ENCODE measurements at regions not wholly inside any gene's neighbourhood (a gene's known extent, or its start where the extent isn't known, plus 50 kb on each side); places are given as distances from the start of the nearest gene placed in this dataset.
"Not testable (repeated sequence)": the region's sequence is repeated elsewhere in the genome, so short reads cannot be mapped to it uniquely, and the experiment has no call there.

DNA sequence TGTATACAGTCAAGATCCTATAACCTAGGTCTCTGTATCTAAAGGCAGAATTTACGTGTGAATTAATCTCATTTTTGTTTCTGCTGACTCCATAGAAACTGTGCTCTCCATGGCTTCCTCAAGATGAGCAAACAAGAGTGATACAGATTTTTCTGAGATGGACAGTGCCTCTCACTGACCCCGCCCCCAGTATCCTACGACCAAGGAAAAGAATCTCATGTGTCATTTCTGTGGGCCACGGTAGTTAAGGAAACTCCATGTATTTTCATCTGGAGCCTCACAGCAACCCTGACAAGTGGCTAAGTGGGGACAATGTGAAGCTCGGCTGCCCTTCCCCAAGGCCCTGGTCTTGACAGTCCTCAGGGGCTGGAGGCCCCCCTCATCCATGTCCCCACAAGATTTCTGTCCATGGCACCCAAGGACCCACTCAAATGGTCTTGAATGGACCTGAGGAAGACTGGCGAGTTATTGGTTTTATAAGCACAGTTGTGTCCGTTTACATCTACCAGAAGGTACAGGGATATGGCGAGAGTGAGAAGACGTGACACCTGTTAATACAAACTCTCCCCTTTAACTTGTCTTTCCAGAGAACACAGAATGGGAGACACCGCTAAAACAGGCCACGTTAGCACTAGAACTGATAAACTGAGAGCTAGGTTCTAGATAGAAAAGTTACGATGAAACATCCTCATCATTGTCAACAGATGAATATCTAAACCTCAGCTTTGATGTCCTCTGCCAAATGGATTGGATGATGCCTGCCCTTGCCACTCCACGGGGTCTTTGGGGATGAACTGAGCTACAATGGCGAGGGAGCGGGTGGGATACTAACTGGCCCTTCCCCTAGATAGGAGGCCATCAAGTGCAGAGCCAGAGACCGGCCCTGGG is 108.4 kb upstream of the EGLN3 start:
- no peak for DNase-seq

DNA sequence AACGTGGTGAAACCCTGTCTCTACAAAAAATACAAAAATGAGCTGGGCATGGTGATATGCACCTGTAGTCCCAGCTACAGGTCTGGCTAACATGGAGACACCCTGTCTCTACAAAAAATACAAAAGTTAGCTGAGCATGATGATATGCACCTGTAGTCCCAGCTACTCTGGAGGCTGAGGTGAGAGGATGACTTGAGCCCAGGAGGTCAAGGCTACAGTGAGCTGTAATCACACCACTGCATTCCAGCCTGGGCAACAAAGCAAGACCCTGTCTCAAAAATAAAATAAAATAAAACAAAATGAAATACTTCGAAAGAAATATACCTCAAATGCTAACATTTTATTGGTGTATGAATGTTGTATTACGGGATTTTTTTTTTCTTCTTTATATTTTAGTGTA is 107.6 kb upstream of the EGLN3 start:
- DNase-seq = no peak

DNA sequence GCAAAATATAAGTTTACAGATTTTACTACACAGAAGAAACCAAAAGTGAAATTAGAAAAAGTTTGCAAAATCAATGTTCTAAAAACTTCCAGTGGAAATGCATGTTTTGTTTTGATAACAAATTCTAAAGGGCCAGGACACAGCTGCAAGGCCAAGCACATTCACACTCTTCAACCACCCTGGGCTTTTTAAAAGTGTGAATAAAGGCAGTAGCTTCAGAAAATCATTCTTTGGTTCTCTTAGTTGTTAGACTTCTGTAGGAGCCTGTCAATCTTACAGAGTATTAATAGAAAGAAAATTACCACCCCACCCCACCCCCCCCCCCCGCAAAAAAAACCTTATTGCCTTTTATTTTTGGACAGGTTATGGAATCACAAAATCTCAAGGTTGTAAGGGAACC is 105.2 kb upstream of the EGLN3 start:
- DNase-seq = no peak

DNA sequence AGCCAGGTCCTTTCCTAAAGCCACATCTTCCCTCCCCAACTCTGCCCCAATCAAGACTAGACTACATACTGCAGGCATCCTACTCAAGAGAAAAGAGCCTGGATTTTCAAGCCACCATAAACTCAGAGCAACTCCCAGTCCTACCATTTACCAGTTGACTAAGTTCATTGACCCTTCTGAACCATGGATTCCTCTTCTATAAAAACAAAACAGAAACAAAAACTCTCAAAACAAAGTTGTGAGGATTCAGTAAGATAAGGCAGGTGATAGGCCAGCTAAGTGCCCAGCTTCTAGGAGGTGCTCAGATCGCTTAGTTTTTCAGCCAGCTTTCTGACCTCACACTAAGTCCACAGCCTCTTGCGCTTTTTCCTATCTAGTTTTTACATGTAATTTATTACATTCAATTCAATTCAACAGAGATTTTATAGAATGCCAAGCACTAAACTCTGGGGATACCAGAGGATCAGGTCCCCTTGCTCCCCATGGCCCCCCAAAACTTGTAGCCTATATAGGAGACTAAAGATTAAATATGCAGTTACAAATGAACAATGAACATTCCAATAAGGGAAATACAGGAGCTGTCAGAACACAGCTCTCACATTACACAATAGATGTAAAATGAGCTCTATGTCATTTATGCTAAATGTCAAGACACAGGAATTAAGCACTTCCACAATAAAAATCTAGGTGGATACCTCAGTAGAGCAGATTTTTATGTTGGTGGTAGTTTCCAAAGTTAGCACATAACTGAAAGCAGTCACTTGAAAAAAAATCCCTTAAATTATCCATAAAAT is 104.5 kb upstream of the EGLN3 start:
- no peak for DNase-seq

DNA sequence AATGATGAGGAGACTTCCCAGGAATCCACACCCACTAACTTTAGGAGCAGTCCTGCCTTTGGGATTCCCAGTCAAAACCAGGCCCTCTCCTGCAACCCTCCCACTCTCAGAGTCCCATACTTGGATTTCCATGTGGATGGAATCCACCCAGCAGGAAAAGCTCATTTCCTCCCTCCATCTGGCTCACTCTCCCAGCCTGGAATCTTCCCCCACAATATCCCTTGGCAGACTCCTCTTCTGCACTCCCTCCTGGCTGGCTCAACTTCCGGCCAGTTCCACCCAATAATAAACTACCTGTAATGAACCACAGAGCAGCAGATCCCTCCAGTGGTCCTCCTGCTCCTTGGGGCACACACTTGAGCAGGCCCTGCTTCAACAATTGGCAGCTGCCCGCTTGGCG is 102.8 kb upstream of the EGLN3 start:
- DNase-seq = no peak

DNA sequence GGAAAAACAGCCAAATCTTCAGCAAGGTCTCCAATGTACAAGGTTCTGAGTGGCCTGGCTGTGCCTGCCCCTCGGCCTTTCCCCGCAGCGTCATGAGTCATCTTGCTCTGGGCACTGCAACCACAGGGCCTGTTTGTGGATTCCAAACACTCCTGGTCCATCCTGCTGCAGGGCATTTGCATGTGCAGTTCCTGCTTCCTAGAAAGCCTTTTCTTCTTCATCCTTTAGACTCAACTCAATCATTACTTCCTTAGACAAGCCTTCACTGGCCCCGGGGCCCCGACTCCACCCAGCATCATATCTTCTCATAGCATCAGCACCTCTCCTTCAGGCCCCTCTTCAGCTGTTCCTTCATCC is 101.8 kb upstream of the EGLN3 start:
- DNase-seq = no peak

DNA sequence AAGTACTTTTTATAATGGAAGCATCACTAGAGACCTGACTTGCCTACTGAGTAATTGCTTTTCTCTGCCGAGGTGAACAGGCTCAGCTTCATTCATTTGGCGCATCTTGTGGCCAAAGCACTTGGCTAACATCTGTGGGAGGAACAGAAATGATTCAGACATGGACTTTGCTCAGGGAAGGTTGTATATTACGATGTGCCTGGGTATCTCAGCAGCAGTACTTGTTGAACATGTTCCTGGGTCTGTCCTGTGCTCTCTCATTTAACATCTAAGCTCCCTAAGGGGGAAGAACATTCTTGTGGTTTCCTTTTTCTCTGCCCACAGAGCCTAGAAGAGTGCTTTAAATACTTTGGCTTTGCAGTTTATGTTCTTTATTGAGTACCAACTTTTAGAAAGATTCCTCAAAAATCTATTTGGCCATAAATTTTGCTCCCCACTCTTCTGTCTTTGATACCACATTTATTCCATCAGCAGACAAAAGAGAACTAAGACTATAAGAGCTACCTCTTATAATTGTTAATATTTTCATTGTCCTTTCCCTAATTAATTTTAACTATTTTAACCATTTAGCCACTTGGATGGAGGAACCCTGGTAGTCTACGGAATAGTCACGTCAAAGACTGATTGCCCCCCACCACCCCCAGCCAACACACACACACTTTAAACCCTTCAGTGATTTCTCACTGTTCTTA is 101.2 kb upstream of the EGLN3 start:
- DNase-seq = no peak

DNA sequence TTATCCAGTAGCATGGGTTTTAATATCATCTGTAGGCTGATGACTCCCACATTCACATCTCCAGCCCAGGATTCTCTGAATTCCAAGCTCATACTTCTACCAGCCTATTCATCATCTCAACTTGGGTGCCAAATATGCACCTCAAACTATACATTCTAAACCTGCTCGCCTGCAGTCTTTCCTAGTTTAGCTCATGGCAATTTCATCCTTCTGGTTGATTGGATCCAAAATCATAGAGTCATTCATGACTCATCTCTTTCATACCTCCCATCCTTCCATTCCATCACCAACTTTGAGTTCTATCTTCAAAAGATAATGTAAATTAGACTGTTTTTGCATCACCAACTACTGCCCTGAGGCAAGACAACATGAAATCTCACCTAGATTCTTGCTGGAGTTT is 99.7 kb upstream of the EGLN3 start:
- DNase-seq = no peak

DNA sequence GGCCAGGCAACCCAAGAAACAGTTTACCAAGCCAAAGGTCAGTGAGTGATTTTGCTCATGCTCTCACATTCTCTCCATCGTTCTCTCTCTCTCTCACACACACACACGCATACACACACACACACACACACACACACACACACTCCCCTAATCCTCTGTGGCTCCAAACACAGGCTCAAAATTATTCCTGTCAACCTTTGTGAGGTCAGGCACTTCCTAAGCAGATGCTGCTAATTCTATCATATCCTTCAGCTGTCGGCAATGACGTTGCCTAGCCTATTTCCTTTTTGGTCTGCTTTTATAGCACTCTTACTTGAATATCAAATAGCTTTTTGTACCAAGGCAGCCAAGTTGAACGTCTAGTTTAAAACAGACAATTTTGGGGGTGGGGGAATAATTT is 98.9 kb upstream of the EGLN3 start:
- no peak for DNase-seq

DNA sequence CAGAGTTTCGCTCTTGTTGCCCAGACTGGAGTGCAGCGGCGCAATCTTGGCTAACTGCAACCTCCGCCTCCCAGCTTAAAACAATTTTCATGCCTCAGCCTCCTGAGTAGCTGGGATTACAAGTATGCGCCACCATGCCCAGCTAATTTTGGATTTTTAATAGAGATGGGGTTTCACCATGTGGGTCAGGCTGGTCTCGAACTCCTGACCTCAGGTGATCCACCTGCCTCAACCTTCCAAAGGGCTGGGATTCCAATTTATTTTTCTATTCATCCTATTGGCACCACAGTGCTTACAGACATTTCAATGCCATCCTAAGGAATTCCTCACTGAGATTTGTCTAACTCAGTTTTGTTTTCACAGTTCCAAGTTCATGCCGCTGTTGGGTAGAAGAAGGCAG is 98.3 kb upstream of the EGLN3 start:
- not testable (repeated sequence) for DNase-seq

DNA sequence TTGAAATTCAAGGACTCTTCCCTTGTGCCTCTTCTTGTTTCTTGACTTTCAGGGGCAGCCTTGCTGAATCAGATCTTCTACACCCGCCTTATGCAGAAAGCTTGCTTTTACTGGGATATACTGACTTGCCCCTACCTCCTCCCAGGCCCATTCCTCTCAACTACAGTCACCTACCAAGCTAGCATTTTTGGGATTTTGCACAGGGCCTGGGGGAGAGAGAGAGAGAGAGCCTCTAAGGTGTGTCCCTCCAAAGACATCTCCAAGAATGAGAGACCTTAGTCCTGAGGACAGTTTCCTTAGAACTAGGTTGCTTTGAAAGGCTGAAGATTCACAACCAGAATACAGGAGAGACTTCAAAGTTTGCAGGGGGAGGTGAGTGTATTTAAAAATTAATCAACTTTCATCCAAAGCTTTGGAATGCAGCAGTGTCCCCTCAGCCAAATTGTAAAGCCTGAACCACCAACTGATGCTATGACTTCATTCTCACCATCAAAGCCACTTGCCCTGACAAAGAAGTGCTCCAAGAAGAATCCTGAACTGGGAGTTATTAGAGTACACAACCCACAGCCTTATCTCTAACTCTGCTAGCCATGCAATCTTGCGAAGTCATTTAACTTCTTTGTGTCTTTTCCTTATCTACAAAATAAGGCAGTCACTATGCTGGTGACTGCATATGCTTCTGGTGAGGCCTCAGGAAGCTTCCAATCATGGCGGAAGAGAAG is 96.1 kb upstream of the EGLN3 start:
- no peak for DNase-seq

DNA sequence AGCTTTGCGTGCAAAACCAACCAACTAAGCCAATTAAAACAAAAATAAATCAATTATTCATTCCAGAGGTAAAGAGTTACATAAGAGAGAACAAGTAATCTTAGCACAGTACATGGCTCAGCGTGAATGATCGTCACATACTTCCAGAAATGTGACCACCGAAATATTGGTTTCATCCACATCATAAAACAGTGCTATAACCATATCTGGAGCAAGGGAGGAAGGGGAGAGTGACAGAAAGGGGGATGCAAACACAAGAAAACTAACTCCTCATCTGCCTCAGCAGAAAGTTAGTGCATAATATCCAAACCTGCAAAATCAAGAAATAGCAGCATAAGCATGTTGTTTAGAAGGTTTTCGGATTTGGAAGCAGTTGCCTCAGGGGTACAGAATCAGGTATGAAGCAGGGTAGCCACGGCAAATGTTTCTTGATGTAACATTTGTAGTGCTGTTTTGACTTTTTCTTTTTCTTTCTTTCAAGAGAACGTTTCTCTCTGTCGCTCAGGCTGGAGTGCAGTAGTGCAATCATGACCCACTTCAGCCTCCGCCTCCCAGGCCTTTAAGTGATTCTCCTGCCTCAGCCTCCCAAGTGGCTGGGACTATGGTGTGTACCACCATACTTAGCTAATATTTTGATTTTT is 93.9 kb upstream of the EGLN3 start:
- DNase-seq = no peak

DNA sequence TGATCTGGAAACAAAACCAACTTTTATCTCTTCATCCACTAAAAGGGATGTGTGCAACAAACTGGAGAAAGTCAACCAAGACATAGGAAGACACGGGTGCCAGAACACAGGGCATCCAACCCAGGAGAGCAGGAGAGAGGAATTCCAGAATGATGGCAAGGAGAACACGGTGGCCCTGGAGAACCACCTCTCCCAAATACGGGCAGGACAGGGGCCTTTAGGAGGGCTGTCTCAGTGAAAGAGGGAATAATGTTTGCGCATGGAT is 93.4 kb upstream of the EGLN3 start:
- DNase-seq = no peak

DNA sequence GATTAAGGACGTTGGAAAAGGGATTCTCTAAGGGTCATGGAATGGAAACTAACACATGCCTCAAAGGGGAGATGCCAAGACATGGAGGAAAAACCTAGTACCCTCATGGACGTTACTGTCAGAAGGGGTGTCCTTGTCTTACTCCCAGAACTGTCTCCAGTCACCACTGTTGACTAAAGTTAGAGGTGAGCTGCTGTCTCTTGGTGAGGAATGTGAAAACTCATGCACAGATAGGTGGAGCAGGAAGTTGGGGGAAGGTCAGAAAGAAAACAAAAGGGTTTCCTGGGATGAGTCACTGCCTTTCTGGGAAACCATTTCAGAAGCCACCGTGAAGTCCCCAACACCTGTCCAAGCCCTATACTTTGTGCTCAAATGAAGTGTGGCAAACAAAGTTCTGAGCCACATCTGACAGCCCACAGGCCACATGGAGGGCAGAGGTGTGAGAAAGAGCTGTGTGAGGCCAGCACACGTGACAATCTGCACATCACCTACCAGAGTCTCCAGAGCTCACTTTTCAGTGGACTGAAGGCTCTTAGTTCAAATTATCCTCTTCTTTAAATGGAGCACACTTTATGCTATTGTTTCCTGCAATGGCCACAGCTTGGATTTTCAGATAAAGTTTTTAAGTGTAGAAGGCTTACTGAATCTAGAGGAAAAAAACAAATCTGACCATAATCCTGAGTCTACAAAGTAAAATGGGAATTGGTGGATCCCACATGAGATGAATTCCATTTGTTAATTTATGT is 92.9 kb upstream of the EGLN3 start:
- DNase-seq = peak; percentile 8

DNA sequence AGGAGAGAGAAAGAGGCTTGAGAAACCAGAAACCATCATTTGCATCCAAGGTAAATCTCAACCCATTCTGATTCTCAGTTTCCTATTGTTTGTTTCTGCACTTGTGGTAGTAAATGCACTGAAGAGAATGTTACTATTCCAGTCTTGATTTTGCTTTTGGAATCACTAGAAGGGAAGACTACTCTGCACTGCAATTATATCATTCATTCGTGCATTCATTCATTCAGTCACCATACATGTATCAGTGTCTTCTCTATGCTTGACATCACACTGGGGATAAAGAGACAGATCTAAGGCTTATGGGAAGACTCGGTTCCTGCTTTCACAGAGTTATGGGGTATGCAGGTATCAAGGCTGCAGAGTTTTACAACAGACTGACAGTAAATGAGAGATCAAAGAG is 90.3 kb upstream of the EGLN3 start:
- no peak for DNase-seq

DNA sequence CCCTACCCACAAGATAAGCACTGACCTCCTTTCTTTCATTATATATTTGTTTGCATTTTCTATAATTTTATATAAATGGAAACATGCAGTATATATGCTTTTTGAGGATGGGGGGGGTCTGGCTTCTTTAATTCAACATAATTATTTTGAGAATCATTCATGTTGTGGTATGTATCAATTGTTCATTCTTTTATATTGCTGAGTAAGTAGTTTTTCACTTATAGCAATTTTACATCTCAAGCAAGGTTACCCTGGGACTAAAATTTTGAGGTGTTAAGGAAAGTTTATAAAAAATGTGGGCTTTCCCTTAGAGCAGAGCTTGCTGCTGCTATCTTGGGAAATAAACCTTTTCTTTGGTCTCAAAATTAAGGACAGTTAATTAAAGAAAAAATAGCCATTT is 89.9 kb upstream of the EGLN3 start:
- DNase-seq = no peak

DNA sequence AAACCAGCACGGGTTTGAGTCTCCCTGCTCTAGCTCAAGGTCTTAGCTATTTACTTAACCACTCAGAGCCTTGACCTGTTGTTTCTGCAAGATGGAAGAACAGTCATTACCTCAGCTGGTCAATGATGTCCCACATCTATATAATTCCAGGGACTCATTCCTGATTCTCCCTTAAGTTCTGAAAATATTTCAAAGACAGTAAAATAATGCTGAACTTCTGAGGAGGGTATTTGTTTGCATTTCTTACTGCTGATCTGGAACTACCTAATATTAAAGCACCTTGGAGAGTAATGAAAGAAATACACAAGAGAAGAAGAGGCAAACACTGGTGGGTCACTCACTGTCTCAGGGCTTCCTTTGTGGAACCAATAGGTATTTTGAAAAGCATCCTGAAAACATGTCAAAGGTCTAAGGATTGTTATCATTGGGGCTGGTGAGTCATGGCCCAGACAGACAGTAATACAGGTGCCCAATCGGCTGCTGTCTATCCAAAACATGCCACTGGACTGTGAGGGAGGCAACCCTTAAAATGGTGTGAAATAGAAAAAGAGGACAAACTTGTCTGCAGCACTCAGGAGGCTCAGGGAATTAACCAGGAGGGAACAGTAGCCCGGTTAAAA is 88.7 kb upstream of the EGLN3 start:
- DNase-seq = no peak

DNA sequence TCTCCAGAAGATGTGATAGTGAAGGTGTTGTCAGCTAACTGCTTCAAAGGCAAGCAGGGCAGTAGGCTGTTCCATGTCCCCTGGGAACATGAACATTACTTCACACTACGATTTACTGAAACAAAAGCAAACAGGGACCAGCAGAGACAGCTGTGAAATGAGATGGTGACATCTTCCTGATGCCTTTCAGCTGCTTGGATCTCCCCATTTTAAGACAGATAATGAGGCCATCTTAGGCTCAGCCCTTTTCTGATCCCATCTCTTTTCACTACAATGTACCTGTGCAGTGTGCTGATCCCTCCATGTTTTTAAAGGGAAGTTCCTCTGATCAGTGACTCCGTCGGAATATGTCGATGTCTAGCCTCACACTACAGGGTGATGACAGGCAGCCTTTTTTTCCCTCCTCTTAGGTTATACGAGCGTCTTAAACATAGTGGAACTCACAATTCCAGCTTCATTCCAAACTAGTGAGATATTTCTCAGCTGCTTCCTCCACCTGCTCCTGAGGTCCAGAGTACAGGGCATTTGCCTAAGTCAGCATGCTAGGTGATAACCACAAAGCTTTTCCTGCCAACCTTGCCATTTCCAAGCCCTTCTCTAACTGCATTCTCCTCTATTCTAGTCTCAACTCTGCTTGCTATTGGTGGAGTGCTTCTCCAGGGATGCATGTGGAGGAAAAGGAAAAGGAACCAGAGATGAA is 87.6 kb upstream of the EGLN3 start:
- DNase-seq = no peak

DNA sequence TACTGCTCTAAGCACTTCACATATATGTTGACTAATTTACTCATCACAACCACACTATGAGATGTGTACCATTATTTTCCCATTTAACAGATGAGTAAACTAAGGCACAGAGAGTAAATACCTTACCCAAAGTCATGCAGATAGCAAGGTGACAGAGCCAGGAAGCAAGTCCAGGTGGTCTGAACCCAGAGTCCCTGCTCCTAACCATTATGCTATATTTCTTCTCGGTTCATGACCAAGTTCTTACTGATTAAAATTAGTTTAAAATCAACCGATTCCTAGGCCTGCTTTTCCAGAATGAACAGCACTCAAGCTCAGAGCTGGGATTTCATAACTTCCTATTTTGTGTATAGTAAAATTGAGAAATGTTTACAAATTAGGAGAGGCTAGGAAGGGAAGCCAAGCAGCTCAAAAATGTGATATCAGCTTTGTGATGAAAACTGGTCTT is 85.5 kb upstream of the EGLN3 start:
- no peak for DNase-seq

DNA sequence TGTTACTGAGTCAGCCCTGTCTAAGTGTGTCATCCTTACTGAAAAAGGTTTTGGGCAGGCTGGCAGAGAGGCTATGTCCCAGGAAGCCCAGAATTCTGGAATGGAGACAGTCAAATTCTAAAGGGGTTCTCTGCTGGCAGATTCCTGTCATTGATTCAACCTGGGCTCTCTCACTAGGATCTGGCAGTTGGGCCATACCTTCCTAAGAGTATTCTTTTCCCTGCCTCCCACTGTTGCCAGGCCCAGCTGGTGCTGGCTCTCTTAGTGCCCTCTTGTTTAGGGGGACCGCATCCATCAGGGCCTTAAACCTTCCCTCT is 85.0 kb upstream of the EGLN3 start:
- no peak for DNase-seq
